NOMO-1 treated with DMSO at 0.1 percent for 48 hours (cell line): ENCODE measurements at regions not wholly inside any gene's neighbourhood (a gene's known extent, or its start where the extent isn't known, plus 50 kb on each side); places are given as distances from the start of the nearest gene placed in this dataset.

Experiments
- DNase-seq: peaks from one replicate; lab custom pipeline; 2025; ENCODE audit not compliant: unreplicated experiment; lab: John Stamatoyannopoulos, UW

GRCh38 chr4:124483048-124483906, 229.3 kb downstream of the ANKRD50 start:
- no peak for DNase-seq

GRCh38 chr4:124484008-124484407, 228.5 kb downstream of the ANKRD50 start:
- DNase-seq = no peak

GRCh38 chr4:124484940-124485339, 227.6 kb downstream of the ANKRD50 start:
- no peak for DNase-seq

GRCh38 chr4:124486423-124486822, 226.1 kb downstream of the ANKRD50 start:
- no peak for DNase-seq

- no peak for DNase-seq
These were observed 224.9 kb downstream of the ANKRD50 start for GRCh38 chr4:124487651-124488050.

- DNase-seq = no peak
These were observed 221.0 kb downstream of the ANKRD50 start for GRCh38 chr4:124491361-124492145.

- DNase-seq = no peak
These were observed 213.3 kb downstream of the ANKRD50 start for GRCh38 chr4:124499261-124499660.

- no peak for DNase-seq
These were observed 211.0 kb downstream of the ANKRD50 start for GRCh38 chr4:124501576-124501975.

- DNase-seq = no peak
These were observed 208.1 kb downstream of the ANKRD50 start for GRCh38 chr4:124504431-124504830.

- no peak for DNase-seq
These were observed 207.3 kb downstream of the ANKRD50 start for GRCh38 chr4:124505211-124505610.

- no peak for DNase-seq
These were observed 203.4 kb downstream of the ANKRD50 start for GRCh38 chr4:124509151-124509550.

GRCh38 chr4:124514588-124514987, 197.9 kb downstream of the ANKRD50 start:
- no peak for DNase-seq

- DNase-seq = no peak
These were observed 196.9 kb downstream of the ANKRD50 start for GRCh38 chr4:124515591-124515990.

GRCh38 chr4:124519196-124519595, 193.3 kb downstream of the ANKRD50 start:
- DNase-seq = no peak

GRCh38 chr4:124523816-124524215, 188.7 kb downstream of the ANKRD50 start:
- no peak for DNase-seq

GRCh38 chr4:124525524-124525923, 187.0 kb downstream of the ANKRD50 start:
- no peak for DNase-seq

GRCh38 chr4:124526331-124526730, 186.2 kb downstream of the ANKRD50 start:
- no peak for DNase-seq

GRCh38 chr4:124526769-124527168, 185.8 kb downstream of the ANKRD50 start:
- DNase-seq = no peak

- DNase-seq = no peak
These were observed 185.2 kb downstream of the ANKRD50 start for GRCh38 chr4:124527364-124527763.

- DNase-seq = no peak
These were observed 183.4 kb downstream of the ANKRD50 start for GRCh38 chr4:124529131-124529530.

GRCh38 chr4:124530464-124531077, 182.0 kb downstream of the ANKRD50 start:
- DNase-seq = no peak

- DNase-seq = no peak
These were observed 178.4 kb downstream of the ANKRD50 start for GRCh38 chr4:124534131-124534530.
